Activated CD4-positive, alpha-beta T cell treated with anti-CD3 and anti-CD28 coated beads, Interleukin-2, amount 10 ng/mL, durations not matched to agents 24 days and 14 days (primary cell): ENCODE measurements at regions not wholly inside any gene's neighbourhood (a gene's known extent, or its start where the extent isn't known, plus 50 kb on each side); places are given as distances from the start of the nearest gene placed in this dataset.

Experiments
- DNase-seq: peaks from one replicate; pipeline ENCODE4 v3.0.0; 2022
- H3K27ac Mint-ChIP-seq: one replicate; pipeline ENCODE4 v1.8.0; 2022; ENCODE audit warnings: mild to moderate bottlenecking, mixed read lengths
- H3K27me3 Mint-ChIP-seq: one replicate; pipeline ENCODE4 v1.8.0; 2022; ENCODE audit warnings: mixed read lengths
- H3K36me3 Mint-ChIP-seq: one replicate; pipeline ENCODE4 v1.8.0; 2022; ENCODE audit warnings: low read depth, mild to moderate bottlenecking, mixed read lengths
- H3K4me1 Mint-ChIP-seq: one replicate; pipeline ENCODE4 v1.8.0; 2021; ENCODE audit warnings: mixed read lengths
- H3K4me3 Mint-ChIP-seq: one replicate; pipeline ENCODE4 v1.8.0; 2022; ENCODE audit warnings: mild to moderate bottlenecking, moderate library complexity, mixed read lengths
- H3K9me3 Mint-ChIP-seq: one replicate; pipeline ENCODE4 v1.8.0; 2021; ENCODE audit warnings: mixed read lengths
- intact Hi-C: fragments of 100-400 bp; cut with micrococcal nuclease; formaldehyde crosslinking; loops from one replicate; pipeline ENCODE4 v1.15.1; 2023

- Mint-ChIP-seq H3K4me3 (no peak overlapping the region), H3K27ac (no peak overlapping the region), H3K36me3 (no peaks in the 10 kb centered on the region), H3K4me1 (no peaks in the 10 kb centered on the region), H3K27me3 (no peaks in the 10 kb centered on the region), H3K9me3 (peaks cover 12% of the 10 kb centered on the region)
- no peak for DNase-seq
- intact Hi-C loops, result no loop called here
These were observed 2225.7 kb downstream of the TP53TG3F start for GRCh38 chr16:35685085-35685484.

GRCh38 chr16:35686595-35686994 lies 2227.2 kb downstream of the TP53TG3F start:
- no peak overlapping the region for H3K27ac Mint-ChIP-seq

GRCh38 chr16:35687071-35687470 lies 2227.7 kb downstream of the TP53TG3F start:
- peaks cover 23% of the 10 kb centered on the region for H3K9me3 Mint-ChIP-seq
- H3K4me3 Mint-ChIP-seq, result no peak overlapping the region
- no peak for DNase-seq
- no peak overlapping the region for H3K27ac Mint-ChIP-seq
- H3K27me3 Mint-ChIP-seq, result no peaks in the 10 kb centered on the region
- intact Hi-C loops, result no loop called here
- H3K4me1 Mint-ChIP-seq, result no peaks in the 10 kb centered on the region
- H3K36me3 Mint-ChIP-seq, result no peaks in the 10 kb centered on the region

More at GRCh38 chr16:35686595-35686994, 2227.2 kb downstream of the TP53TG3F start:
- DNase-seq, result no peak
- intact Hi-C loops, result no loop called here
- no peak overlapping the region for H3K4me3 Mint-ChIP-seq
- H3K27me3 Mint-ChIP-seq, result no peaks in the 10 kb centered on the region
- no peaks in the 10 kb centered on the region for H3K4me1 Mint-ChIP-seq
- peaks cover 23% of the 10 kb centered on the region for H3K9me3 Mint-ChIP-seq
- no peaks in the 10 kb centered on the region for H3K36me3 Mint-ChIP-seq

GRCh38 chr16:35687781-35688180 lies 2228.4 kb downstream of the TP53TG3F start:
- Mint-ChIP-seq H3K4me3 (no peak overlapping the region), H3K4me1 (no peaks in the 10 kb centered on the region), H3K9me3 (peaks cover 23% of the 10 kb centered on the region), H3K27ac (no peak overlapping the region), H3K36me3 (no peaks in the 10 kb centered on the region), H3K27me3 (no peaks in the 10 kb centered on the region)
- no peak for DNase-seq
- intact Hi-C loops, result no loop called here

GRCh38 chr16:35689764-35690163 lies 2230.4 kb downstream of the TP53TG3F start:
- no peaks in the 10 kb centered on the region for H3K36me3 Mint-ChIP-seq
- intact Hi-C loops, result no loop called here
- H3K27ac Mint-ChIP-seq, result no peak overlapping the region
- no peak for DNase-seq
- H3K4me1 Mint-ChIP-seq, result no peaks in the 10 kb centered on the region
- H3K4me3 Mint-ChIP-seq, result no peak overlapping the region
- H3K27me3 Mint-ChIP-seq, result no peaks in the 10 kb centered on the region
- peaks cover 31% of the 10 kb centered on the region for H3K9me3 Mint-ChIP-seq

- no peaks in the 10 kb centered on the region for H3K4me1 Mint-ChIP-seq
- no peaks in the 10 kb centered on the region for H3K27me3 Mint-ChIP-seq
- peaks cover 33% of the 10 kb centered on the region for H3K9me3 Mint-ChIP-seq
- no peak for DNase-seq
- intact Hi-C loops, result no loop called here
- H3K4me3 Mint-ChIP-seq, result no peak overlapping the region
- H3K36me3 Mint-ChIP-seq, result no peaks in the 10 kb centered on the region
- no peak overlapping the region for H3K27ac Mint-ChIP-seq
These were observed 2231.0 kb downstream of the TP53TG3F start for GRCh38 chr16:35690413-35690812.

- Mint-ChIP-seq H3K4me1 (no peaks in the 10 kb centered on the region), H3K9me3 (peaks cover 33% of the 10 kb centered on the region), H3K36me3 (no peaks in the 10 kb centered on the region), H3K27ac (no peak overlapping the region), H3K4me3 (no peak overlapping the region), H3K27me3 (no peaks in the 10 kb centered on the region)
- intact Hi-C loops, result no loop called here
- DNase-seq, result no peak
These were observed 2231.6 kb downstream of the TP53TG3F start for GRCh38 chr16:35691057-35691456.

GRCh38 chr16:35692824-35693223 lies 2233.4 kb downstream of the TP53TG3F start:
- H3K27me3 Mint-ChIP-seq, result no peaks in the 10 kb centered on the region
- no peak overlapping the region for H3K4me3 Mint-ChIP-seq
- no peak for DNase-seq
- intact Hi-C loops, result no loop called here
- H3K27ac Mint-ChIP-seq, result no peak overlapping the region
- peaks cover 33% of the 10 kb centered on the region for H3K9me3 Mint-ChIP-seq
- H3K4me1 Mint-ChIP-seq, result no peaks in the 10 kb centered on the region
- H3K36me3 Mint-ChIP-seq, result no peaks in the 10 kb centered on the region

- peaks cover 7% of the 10 kb centered on the region for H3K9me3 Mint-ChIP-seq
- H3K4me3 Mint-ChIP-seq, result no peak overlapping the region
- no peak overlapping the region for H3K27ac Mint-ChIP-seq
- no peaks in the 10 kb centered on the region for H3K36me3 Mint-ChIP-seq
- no peak for DNase-seq
- no peaks in the 10 kb centered on the region for H3K4me1 Mint-ChIP-seq
- no peaks in the 10 kb centered on the region for H3K27me3 Mint-ChIP-seq
- intact Hi-C loops, result no loop called here
These were observed 2247.5 kb downstream of the TP53TG3F start for GRCh38 chr16:35706901-35707300.

GRCh38 chr16:35711435-35711834 lies 2252.0 kb downstream of the TP53TG3F start:
- no peaks in the 10 kb centered on the region for H3K36me3 Mint-ChIP-seq
- H3K27me3 Mint-ChIP-seq, result no peaks in the 10 kb centered on the region
- H3K4me1 Mint-ChIP-seq, result no peaks in the 10 kb centered on the region
- H3K4me3 Mint-ChIP-seq, result no peak overlapping the region
- intact Hi-C loops, result no loop called here
- peaks cover 19% of the 10 kb centered on the region for H3K9me3 Mint-ChIP-seq
- DNase-seq, result no peak
- no peak overlapping the region for H3K27ac Mint-ChIP-seq

- peaks cover 19% of the 10 kb centered on the region for H3K9me3 Mint-ChIP-seq
- no peaks in the 10 kb centered on the region for H3K27me3 Mint-ChIP-seq
- no peak overlapping the region for H3K4me3 Mint-ChIP-seq
- intact Hi-C loops, result no loop called here
- H3K4me1 Mint-ChIP-seq, result no peaks in the 10 kb centered on the region
- no peak for DNase-seq
- H3K27ac Mint-ChIP-seq, result no peak overlapping the region
- H3K36me3 Mint-ChIP-seq, result no peaks in the 10 kb centered on the region
These were observed 2252.5 kb downstream of the TP53TG3F start for GRCh38 chr16:35711958-35712357.

- peaks cover 20% of the 10 kb centered on the region for H3K9me3 Mint-ChIP-seq
- no peak overlapping the region for H3K27ac Mint-ChIP-seq
- no peaks in the 10 kb centered on the region for H3K4me1 Mint-ChIP-seq
- no peak for DNase-seq
- intact Hi-C loops, result no loop called here
- H3K36me3 Mint-ChIP-seq, result no peaks in the 10 kb centered on the region
- H3K4me3 Mint-ChIP-seq, result no peak overlapping the region
- H3K27me3 Mint-ChIP-seq, result no peaks in the 10 kb centered on the region
These were observed 2254.6 kb downstream of the TP53TG3F start for GRCh38 chr16:35713762-35714650.

GRCh38 chr16:35714665-35715064 lies 2255.3 kb downstream of the TP53TG3F start:
- Mint-ChIP-seq H3K36me3 (no peaks in the 10 kb centered on the region), H3K4me1 (no peaks in the 10 kb centered on the region), H3K27ac (no peak overlapping the region), H3K4me3 (no peak overlapping the region), H3K27me3 (no peaks in the 10 kb centered on the region), H3K9me3 (peaks cover 26% of the 10 kb centered on the region)
- intact Hi-C loops, result no loop called here
- DNase-seq, result no peak

- Mint-ChIP-seq H3K27me3 (no peaks in the 10 kb centered on the region), H3K36me3 (no peaks in the 10 kb centered on the region), H3K4me3 (no peak overlapping the region), H3K4me1 (no peaks in the 10 kb centered on the region), H3K27ac (no peak overlapping the region), H3K9me3 (peaks cover 24% of the 10 kb centered on the region)
- intact Hi-C loops, result no loop called here
- no peak for DNase-seq
These were observed 2265.1 kb downstream of the TP53TG3F start for GRCh38 chr16:35724551-35724950.

GRCh38 chr16:35725949-35726348 lies 2266.5 kb downstream of the TP53TG3F start:
- Mint-ChIP-seq H3K27ac (no peak overlapping the region), H3K4me1 (no peaks in the 10 kb centered on the region), H3K27me3 (no peaks in the 10 kb centered on the region), H3K4me3 (no peak overlapping the region), H3K36me3 (no peaks in the 10 kb centered on the region), H3K9me3 (peaks cover 30% of the 10 kb centered on the region)
- intact Hi-C loops, result no loop called here
- DNase-seq, result no peak
